ENCODE measurements at regions not wholly inside any gene's neighbourhood (a gene's known extent, or its start where the extent isn't known, plus 50 kb on each side); places are given as distances from the start of the nearest gene placed in this dataset.

DNA sequence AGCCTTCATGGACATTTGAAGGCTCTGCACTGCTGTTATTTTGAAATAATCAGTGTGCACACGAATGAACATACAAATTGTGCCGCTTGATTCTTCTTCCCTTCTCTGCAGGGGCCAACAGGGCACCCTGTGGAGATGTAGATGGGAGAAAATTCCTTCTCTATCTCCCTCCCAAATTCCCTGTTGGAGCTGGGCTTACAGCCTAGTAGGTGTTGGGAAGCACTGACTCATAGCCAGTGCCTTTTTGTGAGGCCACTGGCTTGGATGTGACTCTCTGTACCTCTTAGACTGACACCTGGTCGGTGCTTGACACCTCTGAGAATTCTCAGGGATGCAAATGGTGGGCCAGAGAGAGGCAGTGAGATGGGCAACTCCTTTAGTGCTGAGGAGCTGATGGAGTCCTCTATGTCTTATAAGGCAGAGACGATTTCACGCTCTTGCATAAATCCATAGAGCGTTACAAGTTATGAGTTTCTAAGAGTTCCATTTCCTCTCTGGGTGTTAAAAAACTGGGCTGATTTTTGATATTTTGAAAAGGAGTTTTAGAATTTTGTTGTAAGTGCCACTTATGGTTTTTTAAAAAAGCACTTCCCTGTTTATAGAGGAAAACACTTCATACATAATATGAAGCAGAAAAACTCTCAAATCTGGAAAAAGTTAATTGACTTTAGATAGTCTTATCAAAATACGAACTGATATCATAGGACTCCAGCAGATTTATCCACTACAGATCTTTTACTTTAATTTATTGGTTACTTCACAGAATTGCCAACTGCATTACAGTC lies 89.8 kb upstream of the MAP3K7 start:
- Histone ChIP-seq H3K27ac (ENCODE audit: low read depth, low read length) (no peak overlapping the region), H3K14ac (ENCODE audit: insufficient read length) (no peak overlapping the region), H3K4ac (replicated peaks; ENCODE audit: insufficient read length, low read depth, low read length) (no peak overlapping the region), H4K91ac (replicated peaks; ENCODE audit: insufficient read length, low read length) (no peak overlapping the region), H3K36me3 (ENCODE audit: control insufficient read depth in 2 of 4, insufficient read depth in 4 of 4, low read length in 3 of 4) (0 out of 8 replicates have a peak, but pooled peaks cover 0 to 2% (median 0%) of the 10 kb centered on the region in 4 experiments), H3K4me1 (replicated peaks in 1 of 4; ENCODE audit: control insufficient read depth in 3 of 4, insufficient read depth in 4 of 4, low read length in 3 of 4) (peaks cover 0 to 16% (median 12%) of the 10 kb centered on the region in 4 experiments; a peak in 4 of 7 replicates), H4K5ac (ENCODE audit: insufficient read length, low read depth, low read length) (no peak overlapping the region), H3K23ac (ENCODE audit: insufficient read length) (no peak overlapping the region), H2BK15ac (ENCODE audit: low read length) (no peak overlapping the region), H3K23me2 (ENCODE audit: low read depth, low read length) (no peaks in the 10 kb centered on the region; the same call in 1 of the 2 replicates), H3K9ac (replicated peaks in 1 of 4; ENCODE audit: extremely low read depth in 1 of 4, low read depth in 3 of 4, low read length in 3 of 4) (no peak overlapping the region), H2BK120ac (replicated peaks; ENCODE audit: low read depth, low read length) (no peak overlapping the region), H3K9me3 (ENCODE audit: insufficient read depth in 2 of 2, low read depth in 1 of 2, low read length in 1 of 2) (no peaks in the 10 kb centered on the region), H3K18ac (ENCODE audit: extremely low read depth, low read length) (no peak overlapping the region; the same call in 1 of the 2 replicates), H3K4me3 (ENCODE audit: extremely low read depth in 1 of 4, insufficient read depth in 2 of 4, low read depth in 3 of 4, low read length in 4 of 4) (no peak overlapping the region), H3K79me2 (ENCODE audit: control insufficient read depth in 1 of 2, insufficient read depth in 2 of 2, low read length in 2 of 2) (peaks cover 0 to 3% of the 10 kb centered on the region in 2 experiments; a peak in 1 of 4 replicates), H2BK20ac (ENCODE audit: low read length) (peak overlapping the region; percentile 63; the same call in 1 of the 2 replicates), H4K20me1 (replicated peaks in 1 of 2; ENCODE audit: control insufficient read depth in 1 of 2, insufficient read depth in 2 of 2, low read length in 2 of 2) (no peaks in the 10 kb centered on the region), H3K4me2 (ENCODE audit: insufficient read depth in 1 of 2, low read depth in 2 of 2, low read length in 2 of 2) (peak overlapping the region; percentile 37 to 50; a peak in 3 of 4 replicates), H3K56ac (replicated peaks; ENCODE audit: insufficient read length, low read depth, low read length) (no peak overlapping the region), H3K27me3 (replicated peaks in 1 of 4; ENCODE audit: control insufficient read depth in 3 of 4, extremely low read depth in 1 of 4, insufficient read depth in 3 of 4, low read length in 3 of 4) (no peaks in the 10 kb centered on the region), H4K8ac (ENCODE audit: extremely low read depth, insufficient read depth, low read length) (no peak overlapping the region), H2BK5ac (ENCODE audit: low read depth, low read length) (peak overlapping the region; percentile 86; the same call in 1 of the 2 replicates), H3K79me1 (ENCODE audit: low read depth, low read length) (no peaks in the 10 kb centered on the region), H2AK5ac (ENCODE audit: low read depth, low read length) (no peak overlapping the region), H2AFZ (ENCODE audit: low read length) (no peak overlapping the region), H2BK12ac (ENCODE audit: low read depth, low read length) (no peak overlapping the region)
- DNase-seq (ENCODE audit: low read depth in 1 of 2, low spot score in 2 of 2) = peak in 1 of 2 experiments; percentile 74
- POLR2A ChIA-PET (ENCODE audit: partially characterized antibody) = interaction anchor here (1.9 kb wide), 1 partner anchor 66 kb away, joined by 4 read pairs; no protein-coding TSS in a partner anchor
- CTCF ChIA-PET (ENCODE audit: partially characterized antibody) = no interaction called here
- FAIRE-seq = peak; percentile 90
- 52% methylated on average over 7 of the region's 7 CpGs; no CpG with 5 or more reads in 1 of the 2 experiments for WGBS, 2 experiments (ENCODE audit: extremely low coverage in 1 of 2, insufficient coverage in 1 of 2, insufficient read length in 1 of 2, insufficient replicate concordance in 2 of 2, low coverage in 1 of 2, low lambda C conversion rate in 2 of 2, missing lambda C conversion rate in 1 of 2)
- TF ChIP-seq POLR2A (IDR thresholded peaks at IDR 0.05; ENCODE audit: control extremely low read depth in 1 of 2, low read depth in 2 of 2, low read length in 2 of 2) (peak in 1 of 2 experiments; percentile 54; a peak in 1 of 3 replicates), TAF1 (IDR thresholded peaks at IDR 0.05; ENCODE audit: low read depth, low read length) (peak; percentile 42; the same call in 1 of the 2 replicates), HDAC2 (IDR thresholded peaks at IDR 0.05; ENCODE audit: borderline replicate concordance in 1 of 2, low read depth in 2 of 2, low read length in 2 of 2) (0 out of 4 replicates have a peak, but pooled peaks of 1 of the 2 experiments have one; percentile 47), TCF12 (IDR thresholded peaks at IDR 0.05; ENCODE audit: low read depth, low read length) (peak; percentile 73; the same call in 1 of the 2 replicates), JUND (IDR thresholded peaks at IDR 0.05; ENCODE audit: low read length) (peak; percentile 72; the same call in 1 of the 2 replicates), E2F6 (IDR thresholded peaks at IDR 0.05) (peak; percentile 61), NRF1 (IDR thresholded peaks at IDR 0.05; ENCODE audit: low read depth, low read length) (no peak), NANOG (IDR thresholded peaks at IDR 0.05; ENCODE audit: insufficient read depth, low read depth, low read length, poor library complexity, severe bottlenecking) (peak; percentile 88), CBX8 (IDR thresholded peaks at IDR 0.05; ENCODE audit: borderline replicate concordance, low read depth, low read length) (no peak), TEAD4 (IDR thresholded peaks at IDR 0.05; ENCODE audit: low read depth, low read length) (peak; percentile 87)

All from H1 (cell line).